ENCODE measurements at regions not wholly inside any gene's neighbourhood (a gene's known extent, or its start where the extent isn't known, plus 50 kb on each side); places are given as distances from the start of the nearest gene placed in this dataset.

GRCh38 chr2:56113382-56113975 lies 70.3 kb upstream of the CCDC85A start:
- TF ChIP-seq PPARA (CRISPR knock-in tag; IDR thresholded peaks at IDR 0.05; ENCODE audit: borderline replicate concordance) (no peak), TCF4 (CRISPR knock-in tag; IDR thresholded peaks at IDR 0.05; ENCODE audit: borderline replicate concordance) (no peak), ARNTL (CRISPR knock-in tag; IDR thresholded peaks at IDR 0.05; ENCODE audit: borderline replicate concordance, low read depth) (no peak), ISL1 (CRISPR knock-in tag; IDR thresholded peaks at IDR 0.05) (no peak), ZC3H10 (CRISPR knock-in tag; IDR thresholded peaks at IDR 0.05) (no peak), PATZ1 (CRISPR knock-in tag; IDR thresholded peaks at IDR 0.05; ENCODE audit: borderline replicate concordance) (no peak), POU6F1 (CRISPR knock-in tag; IDR thresholded peaks at IDR 0.05; ENCODE audit: borderline replicate concordance, low read depth) (no peak), CSDC2 (CRISPR knock-in tag; IDR thresholded peaks at IDR 0.05) (no peak), ZFP3 (CRISPR knock-in tag; IDR thresholded peaks at IDR 0.05) (no peak), ZNF70 (CRISPR knock-in tag; IDR thresholded peaks at IDR 0.05) (no peak), SNAI2 (CRISPR knock-in tag; IDR thresholded peaks at IDR 0.05) (no peak), RARB (CRISPR knock-in tag; IDR thresholded peaks at IDR 0.05) (no peak), ZNF565 (CRISPR knock-in tag; conservative IDR thresholded peaks at IDR 0.05; ENCODE audit: low read depth) (no peak), CREB5 (CRISPR knock-in tag; IDR thresholded peaks at IDR 0.05; ENCODE audit: low read depth) (no peak)
